ENCODE measurements at regions not wholly inside any gene's neighbourhood (a gene's known extent, or its start where the extent isn't known, plus 50 kb on each side); places are given as distances from the start of the nearest gene placed in this dataset.
"Not testable (repeated sequence)": the region's sequence is repeated elsewhere in the genome, so short reads cannot be mapped to it uniquely, and the experiment has no call there.

DNA sequence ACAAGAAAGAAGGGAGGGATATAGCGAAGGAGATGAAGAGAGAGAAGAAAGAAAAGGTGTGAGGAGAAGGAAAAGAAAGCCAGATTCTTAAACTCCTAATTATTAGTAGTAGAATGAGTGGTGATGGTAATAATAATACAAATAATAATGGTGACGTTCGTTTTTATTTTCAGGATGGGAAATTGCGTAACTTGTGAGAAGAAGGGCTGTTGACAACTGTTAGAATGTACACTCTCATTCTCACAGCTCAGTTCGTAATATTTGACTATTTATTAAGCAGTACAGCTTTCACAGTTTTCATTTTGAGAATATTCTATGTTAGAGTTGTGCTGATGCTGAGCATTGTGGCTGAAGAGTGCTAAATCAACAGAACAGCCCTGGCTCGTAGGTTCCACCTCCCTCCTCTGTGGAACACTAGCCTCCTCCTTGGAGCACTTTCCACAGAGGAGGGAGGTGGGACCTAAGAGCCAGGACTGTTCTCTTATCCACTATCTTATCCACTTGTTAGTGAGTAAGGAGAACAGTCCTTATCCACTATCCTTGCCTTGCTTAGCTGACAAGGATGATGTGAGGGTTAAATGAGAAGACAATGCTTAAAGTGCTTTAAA lies 258.3 kb upstream of the VLDLR start:
- no peak for DNase-seq
- no peak for TF ChIP-seq POLR2A (IDR thresholded peaks at IDR 0.05; ENCODE audit: low read length)
- no peak for TF ChIP-seq GATA1 (IDR thresholded peaks at IDR 0.05; ENCODE audit: low read depth, low read length)

DNA sequence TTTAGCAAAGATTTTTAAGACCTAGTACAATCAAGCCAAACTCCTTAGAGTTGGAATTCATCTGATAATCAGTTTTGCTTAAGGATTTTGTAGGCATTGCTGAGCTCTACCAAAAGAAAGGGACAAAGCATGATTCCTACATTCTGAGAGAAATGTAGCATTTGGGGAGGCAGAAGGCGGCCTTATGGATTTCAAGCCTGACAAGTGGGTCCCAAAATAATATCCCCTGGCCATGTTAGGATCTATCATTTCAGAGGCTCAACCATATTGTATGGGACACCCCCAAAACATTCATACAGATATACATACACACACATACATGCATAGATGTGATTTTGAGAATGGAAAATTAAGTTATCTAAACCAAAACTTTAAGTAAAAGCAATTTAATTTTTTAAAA lies 257.8 kb upstream of the VLDLR start:
- no peak for DNase-seq
- TF ChIP-seq POLR2A (IDR thresholded peaks at IDR 0.05; ENCODE audit: low read length) (no peak), GATA1 (IDR thresholded peaks at IDR 0.05; ENCODE audit: low read depth, low read length) (no peak)

- DNase-seq, result no peak
- TF ChIP-seq POLR2A (IDR thresholded peaks at IDR 0.05; ENCODE audit: low read length) (no peak), GATA1 (IDR thresholded peaks at IDR 0.05; ENCODE audit: low read depth, low read length) (no peak)
These were observed 253.6 kb upstream of the VLDLR start for GRCh38 chr9:2367970-2368369.

DNA sequence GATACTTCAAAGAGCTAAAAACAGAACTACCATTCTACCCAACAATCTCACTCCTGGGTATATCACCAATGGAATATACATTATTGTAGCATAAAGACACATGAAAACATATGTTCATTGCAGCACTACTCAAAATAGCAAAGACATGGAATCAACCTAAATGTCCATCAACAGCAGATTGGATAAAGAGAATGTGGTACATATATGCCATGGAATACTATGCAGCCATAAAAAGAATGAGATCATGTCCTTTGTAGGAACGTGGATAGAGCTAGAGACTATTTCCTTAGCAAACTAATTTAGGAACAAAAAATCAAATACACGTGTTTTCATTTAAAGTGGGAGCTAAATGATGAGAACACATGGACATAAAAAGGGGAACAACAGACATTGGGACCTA lies 247.9 kb upstream of the VLDLR start:
- TF ChIP-seq POLR2A (IDR thresholded peaks at IDR 0.05; ENCODE audit: low read length) (no peak), GATA1 (IDR thresholded peaks at IDR 0.05; ENCODE audit: low read depth, low read length) (no peak)
- DNase-seq, result no peak

- DNase-seq, result no peak
- TF ChIP-seq GATA1 (IDR thresholded peaks at IDR 0.05; ENCODE audit: low read depth, low read length), result no peak
- no peak for TF ChIP-seq POLR2A (IDR thresholded peaks at IDR 0.05; ENCODE audit: low read length)
These were observed 246.5 kb upstream of the VLDLR start for GRCh38 chr9:2375114-2375513.

- no peak for DNase-seq
These were observed 244.5 kb upstream of the VLDLR start for GRCh38 chr9:2377117-2377516.

GRCh38 chr9:2377834-2378233 lies 243.8 kb upstream of the VLDLR start:
- no peak for DNase-seq
- no peak for TF ChIP-seq POLR2A (IDR thresholded peaks at IDR 0.05; ENCODE audit: low read length)
- TF ChIP-seq GATA1 (IDR thresholded peaks at IDR 0.05; ENCODE audit: low read depth, low read length), result no peak

More at GRCh38 chr9:2377117-2377516, 244.5 kb upstream of the VLDLR start:
- no peak for TF ChIP-seq GATA1 (IDR thresholded peaks at IDR 0.05; ENCODE audit: low read depth, low read length)
- no peak for TF ChIP-seq POLR2A (IDR thresholded peaks at IDR 0.05; ENCODE audit: low read length)

- no peak for DNase-seq
- TF ChIP-seq POLR2A (IDR thresholded peaks at IDR 0.05; ENCODE audit: low read length) (no peak), GATA1 (IDR thresholded peaks at IDR 0.05; ENCODE audit: low read depth, low read length) (no peak)
These were observed 243.3 kb upstream of the VLDLR start for GRCh38 chr9:2378266-2378665.

DNA sequence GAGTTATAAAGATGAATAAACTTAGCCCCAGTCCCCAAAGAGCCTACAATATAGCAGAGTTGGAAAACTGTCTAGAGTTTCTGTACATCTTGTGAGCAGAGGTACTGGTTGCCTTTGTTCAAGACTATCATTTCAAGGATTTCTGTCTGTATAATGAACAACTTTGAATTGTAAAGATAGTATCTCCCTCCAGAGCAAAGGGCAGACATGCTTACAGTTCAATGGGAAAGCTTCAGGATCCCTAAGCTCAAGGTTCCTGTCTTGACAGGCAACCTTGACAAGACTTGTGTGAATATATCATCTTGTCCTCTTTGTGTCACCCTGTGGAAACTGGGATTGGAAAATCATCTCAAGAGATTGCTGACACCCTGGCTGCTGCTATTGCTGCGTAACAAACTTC lies 242.8 kb upstream of the VLDLR start:
- TF ChIP-seq GATA1 (IDR thresholded peaks at IDR 0.05; ENCODE audit: low read depth, low read length), result no peak
- no peak for TF ChIP-seq POLR2A (IDR thresholded peaks at IDR 0.05; ENCODE audit: low read length)
- DNase-seq, result no peak

GRCh38 chr9:2384741-2385140 lies 236.8 kb upstream of the VLDLR start:
- TF ChIP-seq POLR2A (IDR thresholded peaks at IDR 0.05; ENCODE audit: low read length) (no peak), GATA1 (IDR thresholded peaks at IDR 0.05; ENCODE audit: low read depth, low read length) (no peak)

DNA sequence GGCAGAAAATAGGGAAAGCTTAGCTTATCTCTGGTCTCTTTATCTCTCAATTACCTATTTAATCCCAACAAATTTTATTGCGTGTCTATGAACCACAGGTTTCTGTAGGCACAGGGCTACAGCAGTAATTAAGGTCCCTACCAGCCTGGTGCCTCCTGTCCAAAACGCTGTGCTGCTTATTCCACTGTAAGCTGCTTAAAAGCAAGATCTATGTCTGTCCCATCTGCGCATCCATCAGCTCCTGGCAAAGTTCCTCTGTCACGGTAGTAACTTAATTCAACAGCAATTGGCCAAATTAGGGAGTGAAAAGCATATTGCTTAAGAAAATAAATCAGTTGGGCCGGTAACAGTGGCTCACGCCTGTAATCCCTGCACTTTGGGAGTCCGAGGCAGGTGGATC lies 235.8 kb upstream of the VLDLR start:
- TF ChIP-seq POLR2A (IDR thresholded peaks at IDR 0.05; ENCODE audit: low read length) (no peak), GATA1 (IDR thresholded peaks at IDR 0.05; ENCODE audit: low read depth, low read length) (no peak)
- DNase-seq, result no peak

More at GRCh38 chr9:2384741-2385140, 236.8 kb upstream of the VLDLR start:
- no peak for DNase-seq

DNA sequence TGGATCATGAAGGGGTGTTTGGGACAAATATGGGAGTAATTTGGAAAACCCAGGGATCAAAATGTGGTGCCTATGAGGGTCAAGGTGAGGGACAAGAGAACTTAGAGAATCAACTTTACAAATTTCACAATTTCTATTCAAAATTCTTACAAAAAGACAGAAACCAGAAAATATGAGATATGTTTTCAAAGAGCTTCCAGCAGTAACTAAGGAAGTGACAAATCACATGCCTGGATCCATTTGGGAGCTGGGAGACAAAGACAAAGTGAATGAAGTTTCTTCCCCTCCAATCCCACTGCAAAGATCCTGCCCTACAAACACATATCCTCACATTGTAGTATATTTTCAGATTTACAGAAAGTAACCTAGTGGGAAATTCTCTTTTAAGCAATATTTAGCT lies 235.0 kb upstream of the VLDLR start:
- no peak for TF ChIP-seq GATA1 (IDR thresholded peaks at IDR 0.05; ENCODE audit: low read depth, low read length)
- TF ChIP-seq POLR2A (IDR thresholded peaks at IDR 0.05; ENCODE audit: low read length), result no peak
- DNase-seq, result no peak

DNA sequence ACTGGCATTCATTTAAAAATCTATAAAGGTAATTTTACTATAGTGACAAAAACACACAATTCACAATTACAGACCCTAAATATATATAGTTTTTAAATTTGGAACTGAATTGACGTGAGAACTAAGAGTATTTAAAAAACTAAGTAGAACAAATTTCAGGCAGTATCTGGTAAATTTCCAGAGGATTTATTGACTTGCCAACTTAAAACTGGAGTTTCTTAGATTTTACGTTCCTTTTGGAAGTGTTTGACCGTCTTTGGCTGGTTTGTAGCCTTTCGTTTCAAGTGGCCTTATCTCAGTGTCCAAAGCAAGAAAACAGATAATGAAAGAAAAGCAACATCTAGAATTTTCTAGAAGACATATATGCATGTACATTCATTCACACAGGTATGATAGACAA lies 234.4 kb upstream of the VLDLR start:
- TF ChIP-seq POLR2A (IDR thresholded peaks at IDR 0.05; ENCODE audit: low read length) (no peak), GATA1 (IDR thresholded peaks at IDR 0.05; ENCODE audit: low read depth, low read length) (no peak)
- DNase-seq, result no peak

DNA sequence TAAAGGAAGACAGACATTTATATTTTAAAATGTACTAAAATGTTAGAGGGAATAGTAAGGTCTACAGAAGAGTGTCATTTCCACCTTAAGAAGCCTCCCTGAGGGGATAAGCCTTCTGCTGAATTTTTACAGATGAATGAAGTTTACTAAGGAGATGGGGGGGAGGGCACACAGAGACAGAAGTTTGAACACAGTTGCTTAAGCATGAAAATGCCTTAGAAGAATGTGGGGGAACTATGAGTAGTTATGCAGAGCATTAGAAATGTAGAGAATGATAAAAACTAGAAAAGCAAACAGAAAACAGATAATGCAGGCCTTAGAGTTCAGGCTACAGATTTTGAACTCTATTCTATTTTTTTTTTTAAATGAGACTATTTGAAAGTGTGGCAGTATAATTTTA lies 232.2 kb upstream of the VLDLR start:
- TF ChIP-seq POLR2A (IDR thresholded peaks at IDR 0.05; ENCODE audit: low read length), result no peak
- TF ChIP-seq GATA1 (IDR thresholded peaks at IDR 0.05; ENCODE audit: low read depth, low read length), result no peak
- no peak for DNase-seq

- TF ChIP-seq POLR2A (IDR thresholded peaks at IDR 0.05; ENCODE audit: low read length) (no peak), GATA1 (IDR thresholded peaks at IDR 0.05; ENCODE audit: low read depth, low read length) (no peak)
- DNase-seq, result no peak
These were observed 231.6 kb upstream of the VLDLR start for GRCh38 chr9:2390028-2390427.

- not testable (repeated sequence) for DNase-seq
These were observed 230.0 kb upstream of the VLDLR start for GRCh38 chr9:2391509-2392132.

- not testable (repeated sequence) for DNase-seq
These were observed 227.4 kb upstream of the VLDLR start for GRCh38 chr9:2394087-2394741.
